Uterus (tissue), 3 donors: ENCODE measurements at regions not wholly inside any gene's neighbourhood (a gene's known extent, or its start where the extent isn't known, plus 50 kb on each side); places are given as distances from the start of the nearest gene placed in this dataset.
"Not testable (repeated sequence)": the region's sequence is repeated elsewhere in the genome, so short reads cannot be mapped to it uniquely, and the experiment has no call there.

ENCODE experiments used
- DNase-seq, 2 donors: peaks; one replicate each; pipeline ENCODE4 v3.0.0-alpha.2; 2019 to 2020
- H3K27ac ChIP-seq, 2 donors: fragments of 200-600 bp; sonication (generic); 1 replicate in 1 of 2; 2 replicates in 1 of 2; pipeline ENCODE4 v1.5.1; 2016 to 2018
- H3K27me3 ChIP-seq, 2 donors: fragments of 200-600 bp; sonication (generic); one replicate each; pipeline ENCODE4 v1.5.1; 2018 to 2019; ENCODE audit warnings: control low read depth in 1 of 2
- H3K36me3 ChIP-seq, 2 donors: fragments of 200-600 bp; sonication (generic); one replicate each; pipeline ENCODE4 v1.5.1; 2019; ENCODE audit warnings: control low read depth in 1 of 2
- H3K4me1 ChIP-seq, 2 donors: fragments of 200-600 bp; sonication (generic); one replicate each; pipeline ENCODE4 v1.5.1; 2018 to 2019; ENCODE audit warnings: control low read depth in 1 of 2
- H3K4me3 ChIP-seq, 2 donors: fragments of 200-600 bp; sonication (generic); 1 replicate in 1 of 2; 2 replicates in 1 of 2; pipeline ENCODE4 v1.5.1; 2018 to 2019; ENCODE audit warnings: mild to moderate bottlenecking in 1 of 2
- H3K9me3 ChIP-seq, 2 donors: fragments of 200-600 bp; sonication (generic); one replicate each; pipeline ENCODE4 v1.5.1; 2019; ENCODE audit warnings: control low read depth in 1 of 2
- CTCF ChIP-seq, 4 experiments: fragments of 200-600 bp in 2 of 4; fragments of 450-650 bp in 2 of 4; sonication (generic) in 2 of 4; IDR thresholded peaks; one replicate each; pipeline ENCODE4 v1.5.1; 2016 to 2019; ENCODE audit warnings: antibody characterized with exemption in 4 of 4, mild to moderate bottlenecking in 2 of 4, moderate library complexity in 1 of 4
- POLR2A ChIP-seq, 2 donors: fragments of 450-650 bp; IDR thresholded peaks; one replicate each; pipeline ENCODE4 v1.6.1; 2016; ENCODE audit warnings: antibody characterized with exemption in 2 of 2, mild to moderate bottlenecking in 1 of 2, moderate library complexity in 1 of 2
- intact Hi-C: fragments of 100-400 bp; cut with DNase I; formaldehyde crosslinking; loops from one replicate; pipeline ENCODE4 v1.15.1; 2023; ENCODE audit warnings: low total_unique reads
- donor health status: DM: yes; HTN: yes; CAD: no.

GRCh38 chr4:186871856-186872255 is 148.2 kb upstream of the FAT1 start:
- no peak for TF ChIP-seq POLR2A (IDR thresholded peaks at IDR 0.05)
- TF ChIP-seq CTCF (IDR thresholded peaks at IDR 0.05) = no peak
- intact Hi-C loops = no loop called here

GRCh38 chr4:186873095-186873494 is 149.4 kb upstream of the FAT1 start:
- not testable (repeated sequence) for H3K27me3 ChIP-seq

More at GRCh38 chr4:186871856-186872255, 148.2 kb upstream of the FAT1 start:
- no peaks in the 10 kb centered on the region for H3K9me3 ChIP-seq
- peaks cover 0 to 5% of the 10 kb centered on the region in 2 donors for H3K36me3 ChIP-seq
- H3K27me3 ChIP-seq = no peaks in the 10 kb centered on the region
- DNase-seq = no peak
- H3K4me3 ChIP-seq = no peak overlapping the region
- no peaks in the 10 kb centered on the region for H3K4me1 ChIP-seq
- H3K27ac ChIP-seq = no peak overlapping the region

GRCh38 chr4:186875476-186875875 is 151.8 kb upstream of the FAT1 start:
- Histone ChIP-seq H3K36me3 (no peaks in the 10 kb centered on the region), H3K4me1 (no peaks in the 10 kb centered on the region), H3K27ac (no peak overlapping the region), H3K9me3 (no peaks in the 10 kb centered on the region), H3K4me3 (no peak overlapping the region), H3K27me3 (no peaks in the 10 kb centered on the region)
- TF ChIP-seq CTCF (IDR thresholded peaks at IDR 0.05) (no peak), POLR2A (IDR thresholded peaks at IDR 0.05) (no peak)
- intact Hi-C loops = no loop called here
- no peak for DNase-seq

More at GRCh38 chr4:186873095-186873494, 149.4 kb upstream of the FAT1 start:
- H3K27ac ChIP-seq, H3K36me3 ChIP-seq, H3K9me3 ChIP-seq, H3K4me3 ChIP-seq, intact Hi-C loops, DNase-seq, H3K4me1 ChIP-seq: not testable (repeated sequence)

GRCh38 chr4:186876961-186877626 is 153.4 kb upstream of the FAT1 start:
- H3K4me3 ChIP-seq = no peak overlapping the region
- intact Hi-C loops = no loop called here
- H3K4me1 ChIP-seq = no peaks in the 10 kb centered on the region
- TF ChIP-seq CTCF (IDR thresholded peaks at IDR 0.05) = no peak
- TF ChIP-seq POLR2A (IDR thresholded peaks at IDR 0.05) = no peak
- H3K27ac ChIP-seq = no peak overlapping the region
- H3K36me3 ChIP-seq = no peaks in the 10 kb centered on the region
- H3K9me3 ChIP-seq = no peaks in the 10 kb centered on the region
- DNase-seq = no peak
- H3K27me3 ChIP-seq = no peaks in the 10 kb centered on the region

- TF ChIP-seq POLR2A (IDR thresholded peaks at IDR 0.05) (no peak), CTCF (IDR thresholded peaks at IDR 0.05) (no peak)
- Histone ChIP-seq H3K4me3 (no peak overlapping the region), H3K36me3 (no peaks in the 10 kb centered on the region), H3K4me1 (no peaks in the 10 kb centered on the region), H3K27me3 (no peaks in the 10 kb centered on the region), H3K27ac (no peak overlapping the region), H3K9me3 (no peaks in the 10 kb centered on the region)
- intact Hi-C loops = no loop called here
- no peak for DNase-seq
Observed at GRCh38 chr4:186878203-186878776, 154.6 kb upstream of the FAT1 start.
